Nephron (organoid): ENCODE measurements at regions not wholly inside any gene's neighbourhood (a gene's known extent, or its start where the extent isn't known, plus 50 kb on each side); places are given as distances from the start of the nearest gene placed in this dataset.

Experiments used
- H3K27ac Mint-ChIP-seq, 3 experiments: 2 replicates each; pipeline ENCODE4 v1.8.0; 2020; ENCODE audit warnings: mixed read lengths in 3 of 3, mild to moderate bottlenecking in 2 of 3, moderate library complexity in 1 of 3
- H3K27me3 Mint-ChIP-seq: 2 replicates; pipeline ENCODE4 v1.8.0; 2021; ENCODE audit warnings: low read depth, mild to moderate bottlenecking, moderate library complexity, mixed read lengths
- H3K36me3 Mint-ChIP-seq: 2 replicates; pipeline ENCODE4 v1.8.0; 2020; ENCODE audit warnings: low read depth, mixed read lengths
- H3K4me1 Mint-ChIP-seq: 2 replicates; pipeline ENCODE4 v1.8.0; 2020; ENCODE audit warnings: mixed read lengths
- H3K4me3 Mint-ChIP-seq, 3 experiments: 2 replicates each; pipeline ENCODE4 v1.8.0; 2020; ENCODE audit warnings: mild to moderate bottlenecking in 3 of 3, mixed read lengths in 3 of 3, moderate library complexity in 2 of 3
- H3K9me3 Mint-ChIP-seq: 2 replicates; pipeline ENCODE4 v1.8.0; 2020; ENCODE audit warnings: mixed read lengths
- CTCF ChIP-seq, 3 experiments: fragments of 200-600 bp; sonication (generic); IDR thresholded peaks; one replicate each; pipeline ENCODE4 v1.5.0; 2021; ENCODE audit warnings: antibody characterized with exemption in 3 of 3; ENCODE audit not compliant: unreplicated experiment in 3 of 3

DNA sequence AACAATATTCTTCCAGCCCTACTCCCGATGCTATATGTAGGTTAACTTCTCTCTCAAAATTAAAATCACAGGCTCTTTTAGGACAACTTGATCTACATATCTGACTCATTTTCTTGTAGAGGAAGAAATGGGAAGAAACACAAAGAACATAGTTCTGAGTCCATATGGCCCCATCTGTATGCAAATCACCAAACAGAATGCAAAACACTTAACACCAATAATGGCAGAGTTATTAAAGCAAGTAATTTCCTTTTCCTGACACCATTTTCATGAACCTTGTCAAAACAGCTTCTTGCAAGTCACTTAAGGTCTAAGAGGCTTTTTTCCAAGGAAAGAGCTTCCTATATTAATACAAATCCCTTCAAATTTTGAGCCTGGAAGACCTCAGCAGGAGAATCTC is 300.4 kb upstream of the CLEC14A start:
- Mint-ChIP-seq H3K9me3 (peaks cover 13% of the 10 kb centered on the region), H3K27ac (no peak overlapping the region), H3K4me1 (no peaks in the 10 kb centered on the region), H3K36me3 (no peaks in the 10 kb centered on the region), H3K4me3 (no peak overlapping the region), H3K27me3 (no peaks in the 10 kb centered on the region)
- TF ChIP-seq CTCF (IDR thresholded peaks at IDR 0.05; ENCODE audit: unreplicated experiment in 3 of 3): no peak

DNA sequence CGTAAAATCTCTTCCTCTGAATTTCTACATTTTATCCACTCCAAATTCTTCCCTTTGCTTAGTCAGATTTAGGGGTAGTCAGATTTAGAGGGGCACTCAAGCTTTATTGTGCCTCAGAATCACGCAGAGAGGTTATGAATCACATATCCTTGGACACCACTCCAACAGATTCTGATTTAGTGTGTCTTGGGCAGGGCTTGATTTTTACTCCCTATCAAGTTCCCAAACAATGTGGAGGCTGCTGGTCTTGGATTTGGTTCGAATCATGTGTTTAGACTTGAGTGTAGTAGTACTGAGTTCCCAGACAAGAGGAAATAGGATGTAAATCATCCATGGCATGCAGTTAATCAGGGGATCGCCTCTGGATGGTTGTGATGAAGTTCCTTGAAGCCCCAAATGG is 298.1 kb upstream of the CLEC14A start:
- H3K9me3 Mint-ChIP-seq: peaks cover 6% of the 10 kb centered on the region
- no peaks in the 10 kb centered on the region for H3K4me1 Mint-ChIP-seq
- H3K27me3 Mint-ChIP-seq: no peaks in the 10 kb centered on the region
- TF ChIP-seq CTCF (IDR thresholded peaks at IDR 0.05; ENCODE audit: unreplicated experiment in 3 of 3): no peak
- H3K27ac Mint-ChIP-seq: no peak overlapping the region
- H3K4me3 Mint-ChIP-seq: no peak overlapping the region
- no peaks in the 10 kb centered on the region for H3K36me3 Mint-ChIP-seq

- Mint-ChIP-seq H3K4me3 (no peak overlapping the region), H3K4me1 (no peaks in the 10 kb centered on the region), H3K9me3 (peaks cover 2% of the 10 kb centered on the region), H3K27ac (no peak overlapping the region), H3K27me3 (no peaks in the 10 kb centered on the region), H3K36me3 (no peaks in the 10 kb centered on the region)
- TF ChIP-seq CTCF (IDR thresholded peaks at IDR 0.05; ENCODE audit: unreplicated experiment in 3 of 3): no peak
Observed at GRCh38 chr14:38553586-38553985, 297.7 kb upstream of the CLEC14A start.

DNA sequence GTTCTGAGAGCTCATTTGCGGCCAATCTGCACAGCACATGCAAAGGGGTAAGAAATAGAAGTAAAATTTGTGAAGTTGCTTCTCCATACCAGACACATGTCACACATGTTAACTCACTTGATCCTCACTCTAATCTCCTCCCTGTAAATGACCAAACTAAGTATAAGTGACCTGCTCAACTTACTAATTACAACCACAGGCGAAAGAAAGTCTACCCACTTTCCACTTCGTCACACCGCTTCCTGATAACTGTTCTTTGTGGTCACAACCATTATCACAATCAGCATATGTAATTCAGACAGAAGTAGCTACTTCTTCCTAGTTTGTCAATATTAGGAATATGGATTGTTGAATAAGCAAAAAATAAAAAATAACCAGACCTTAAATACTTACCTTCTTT is 293.7 kb upstream of the CLEC14A start:
- peak overlapping the region in 1 of 3 experiments; percentile 21 for H3K27ac Mint-ChIP-seq
- H3K4me3 Mint-ChIP-seq: no peak overlapping the region
- no peaks in the 10 kb centered on the region for H3K4me1 Mint-ChIP-seq
- TF ChIP-seq CTCF (IDR thresholded peaks at IDR 0.05; ENCODE audit: unreplicated experiment in 3 of 3): no peak
- H3K9me3 Mint-ChIP-seq: no peaks in the 10 kb centered on the region
- no peaks in the 10 kb centered on the region for H3K36me3 Mint-ChIP-seq
- H3K27me3 Mint-ChIP-seq: no peaks in the 10 kb centered on the region

- Mint-ChIP-seq H3K4me1 (no peaks in the 10 kb centered on the region), H3K36me3 (no peaks in the 10 kb centered on the region), H3K27ac (no peak overlapping the region), H3K9me3 (peaks cover 3% of the 10 kb centered on the region), H3K4me3 (no peak overlapping the region), H3K27me3 (no peaks in the 10 kb centered on the region)
- TF ChIP-seq CTCF (IDR thresholded peaks at IDR 0.05; ENCODE audit: unreplicated experiment in 3 of 3): no peak
Observed at GRCh38 chr14:38547961-38548490, 292.1 kb upstream of the CLEC14A start.

- Mint-ChIP-seq H3K4me1 (no peaks in the 10 kb centered on the region), H3K27ac (no peak overlapping the region), H3K36me3 (no peaks in the 10 kb centered on the region), H3K9me3 (peaks cover 3% of the 10 kb centered on the region), H3K4me3 (no peak overlapping the region), H3K27me3 (no peaks in the 10 kb centered on the region)
- TF ChIP-seq CTCF (IDR thresholded peaks at IDR 0.05; ENCODE audit: unreplicated experiment in 3 of 3): no peak
Observed at GRCh38 chr14:38546932-38547551, 291.1 kb upstream of the CLEC14A start.
